K562 (cell line): ENCODE measurements at regions not wholly inside any gene's neighbourhood (a gene's known extent, or its start where the extent isn't known, plus 50 kb on each side); places are given as distances from the start of the nearest gene placed in this dataset.

Experiments used
- BMI1 ChIP-seq: fragments of 150-350 bp; IDR thresholded peaks from 2 replicates; pipeline ENCODE4 v1.6.1; 2014; ENCODE audit warnings: low read length
- CBFA2T3 ChIP-seq: fragments of 450-650 bp; IDR thresholded peaks from 2 replicates; pipeline ENCODE4 v1.6.1; 2017
- CBX5 ChIP-seq: IDR thresholded peaks from 2 replicates; pipeline ENCODE4 v1.6.1; 2014; ENCODE audit warnings: low read depth, borderline replicate concordance
- CHD1 ChIP-seq: fragments of 200-600 bp; sonication (generic); IDR thresholded peaks from one replicate; pipeline ENCODE4 v1.6.1; 2012; ENCODE audit warnings: mild to moderate bottlenecking, moderate library complexity, low read length, inconsistent platforms
- DPF2 ChIP-seq: fragments of 450-650 bp; IDR thresholded peaks from 2 replicates; pipeline ENCODE4 v1.6.1; 2016
- EZH2 ChIP-seq: IDR thresholded peaks from 2 replicates; pipeline ENCODE4 v1.6.1; 2012; ENCODE audit warnings: low read depth, mild to moderate bottlenecking, inconsistent platforms, low read length, borderline replicate concordance
- PHB2 ChIP-seq: fragments of 450-650 bp; IDR thresholded peaks from 2 replicates; pipeline ENCODE4 v1.6.1; 2017; ENCODE audit warnings: low read depth
- PRMT5 ChIP-seq: sonication (generic); formaldehyde crosslinking; IDR thresholded peaks from 2 replicates; pipeline ENCODE4 v1.5.0; 2020; ENCODE audit warnings: missing genetic modification reagents
- TAF1 ChIP-seq: IDR thresholded peaks from 2 replicates; pipeline ENCODE4 v1.6.1; 2011; ENCODE audit warnings: mild to moderate bottlenecking, low read length, moderate library complexity; ENCODE audit not compliant: insufficient read depth, control insufficient read depth, severe bottlenecking; ENCODE audit errors: extremely low read depth
- ZNF551 ChIP-seq: fragments of 250-450 bp; sonication (Bioruptor Pico); IDR thresholded peaks from 2 replicates; pipeline ENCODE4 v1.5.0; 2021; ENCODE audit warnings: mild to moderate bottlenecking, moderate library complexity
- TF ChIP-seq, protein P1 (sequence below): fragments of 200-800 bp; sonication (Bioruptor generic); IDR thresholded peaks from 2 replicates; pipeline ENCODE4 v1.6.1; 2017; ENCODE audit warnings: missing genetic modification characterization, missing compliant biosample characterization
- TF ChIP-seq, protein P2 (sequence below): fragments of 450-650 bp; IDR thresholded peaks from 2 replicates; pipeline ENCODE4 v1.6.1; 2018; ENCODE audit not compliant: partially characterized antibody
- TF ChIP-seq, protein P3 (sequence below): fragments of 450-650 bp; formaldehyde crosslinking; IDR thresholded peaks from 2 replicates; pipeline ENCODE4 v1.4.0; 2022; ENCODE audit warnings: missing genetic modification characterization
- TF ChIP-seq, protein P4 (sequence below): sonication (generic); formaldehyde crosslinking; IDR thresholded peaks from 2 replicates; pipeline ENCODE4 v1.8.0; 2023; ENCODE audit warnings: mild to moderate bottlenecking, missing genetic modification reagents

DNA sequence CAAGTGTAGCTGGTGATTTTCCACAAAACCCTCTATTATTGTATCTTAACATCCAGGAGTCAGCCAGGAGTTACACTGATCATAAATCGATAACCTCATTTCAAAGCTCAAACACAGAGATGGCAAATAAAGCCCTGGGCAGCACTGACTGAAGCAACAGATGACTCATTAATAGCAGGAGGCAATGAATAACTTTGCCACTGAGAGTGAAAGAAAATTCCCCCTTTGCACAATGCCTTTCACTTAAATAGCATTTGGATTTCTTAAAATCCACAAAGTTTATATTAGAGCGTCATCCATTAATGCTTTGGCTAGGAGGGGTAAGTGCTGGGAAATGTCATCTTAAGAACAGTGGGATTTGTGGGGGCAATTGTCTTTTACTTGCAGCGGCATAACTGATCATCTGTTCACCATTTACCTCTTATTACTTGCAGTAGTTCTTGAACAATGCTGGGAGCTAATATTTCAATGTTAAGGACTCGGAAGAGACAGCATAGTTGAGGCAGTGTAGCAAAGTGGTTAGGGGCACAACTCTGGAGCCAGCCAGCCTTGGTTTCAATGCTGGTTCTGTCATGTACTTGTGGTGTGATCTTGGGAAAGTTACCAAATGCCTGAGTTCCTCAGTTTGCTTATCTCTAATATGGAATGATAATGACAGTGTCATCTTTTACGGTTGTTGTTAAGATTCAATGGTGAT lies 630.4 kb upstream of the TBL1XR1 start:
- TF ChIP-seq, protein P1, sequence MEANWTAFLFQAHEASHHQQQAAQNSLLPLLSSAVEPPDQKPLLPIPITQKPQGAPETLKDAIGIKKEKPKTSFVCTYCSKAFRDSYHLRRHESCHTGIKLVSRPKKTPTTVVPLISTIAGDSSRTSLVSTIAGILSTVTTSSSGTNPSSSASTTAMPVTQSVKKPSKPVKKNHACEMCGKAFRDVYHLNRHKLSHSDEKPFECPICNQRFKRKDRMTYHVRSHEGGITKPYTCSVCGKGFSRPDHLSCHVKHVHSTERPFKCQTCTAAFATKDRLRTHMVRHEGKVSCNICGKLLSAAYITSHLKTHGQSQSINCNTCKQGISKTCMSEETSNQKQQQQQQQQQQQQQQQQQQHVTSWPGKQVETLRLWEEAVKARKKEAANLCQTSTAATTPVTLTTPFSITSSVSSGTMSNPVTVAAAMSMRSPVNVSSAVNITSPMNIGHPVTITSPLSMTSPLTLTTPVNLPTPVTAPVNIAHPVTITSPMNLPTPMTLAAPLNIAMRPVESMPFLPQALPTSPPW (CRISPR knock-in tag), result no peak
- no peak for TF ChIP-seq CHD1
- TF ChIP-seq, protein P2, sequence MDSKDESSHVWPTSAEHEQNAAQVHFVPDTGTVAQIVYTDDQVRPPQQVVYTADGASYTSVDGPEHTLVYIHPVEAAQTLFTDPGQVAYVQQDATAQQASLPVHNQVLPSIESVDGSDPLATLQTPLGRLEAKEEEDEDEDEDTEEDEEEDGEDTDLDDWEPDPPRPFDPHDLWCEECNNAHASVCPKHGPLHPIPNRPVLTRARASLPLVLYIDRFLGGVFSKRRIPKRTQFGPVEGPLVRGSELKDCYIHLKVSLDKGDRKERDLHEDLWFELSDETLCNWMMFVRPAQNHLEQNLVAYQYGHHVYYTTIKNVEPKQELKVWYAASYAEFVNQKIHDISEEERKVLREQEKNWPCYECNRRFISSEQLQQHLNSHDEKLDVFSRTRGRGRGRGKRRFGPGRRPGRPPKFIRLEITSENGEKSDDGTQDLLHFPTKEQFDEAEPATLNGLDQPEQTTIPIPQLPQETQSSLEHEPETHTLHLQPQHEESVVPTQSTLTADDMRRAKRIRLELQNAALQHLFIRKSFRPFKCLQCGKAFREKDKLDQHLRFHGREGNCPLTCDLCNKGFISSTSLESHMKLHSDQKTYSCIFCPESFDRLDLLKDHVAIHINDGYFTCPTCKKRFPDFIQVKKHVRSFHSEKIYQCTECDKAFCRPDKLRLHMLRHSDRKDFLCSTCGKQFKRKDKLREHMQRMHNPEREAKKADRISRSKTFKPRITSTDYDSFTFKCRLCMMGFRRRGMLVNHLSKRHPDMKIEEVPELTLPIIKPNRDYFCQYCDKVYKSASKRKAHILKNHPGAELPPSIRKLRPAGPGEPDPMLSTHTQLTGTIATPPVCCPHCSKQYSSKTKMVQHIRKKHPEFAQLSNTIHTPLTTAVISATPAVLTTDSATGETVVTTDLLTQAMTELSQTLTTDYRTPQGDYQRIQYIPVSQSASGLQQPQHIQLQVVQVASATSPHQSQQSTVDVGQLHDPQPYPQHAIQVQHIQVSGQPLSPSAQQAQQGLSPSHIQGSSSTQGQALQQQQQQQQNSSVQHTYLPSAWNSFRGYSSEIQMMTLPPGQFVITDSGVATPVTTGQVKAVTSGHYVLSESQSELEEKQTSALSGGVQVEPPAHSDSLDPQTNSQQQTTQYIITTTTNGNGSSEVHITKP, result no peak
- TF ChIP-seq TAF1, result no peak
- no peak for TF ChIP-seq ZNF551 (CRISPR knock-in tag)
- TF ChIP-seq DPF2, result no peak
- TF ChIP-seq BMI1, result no peak
- TF ChIP-seq EZH2, result no peak
- no peak for TF ChIP-seq PHB2
- TF ChIP-seq, protein P3, sequence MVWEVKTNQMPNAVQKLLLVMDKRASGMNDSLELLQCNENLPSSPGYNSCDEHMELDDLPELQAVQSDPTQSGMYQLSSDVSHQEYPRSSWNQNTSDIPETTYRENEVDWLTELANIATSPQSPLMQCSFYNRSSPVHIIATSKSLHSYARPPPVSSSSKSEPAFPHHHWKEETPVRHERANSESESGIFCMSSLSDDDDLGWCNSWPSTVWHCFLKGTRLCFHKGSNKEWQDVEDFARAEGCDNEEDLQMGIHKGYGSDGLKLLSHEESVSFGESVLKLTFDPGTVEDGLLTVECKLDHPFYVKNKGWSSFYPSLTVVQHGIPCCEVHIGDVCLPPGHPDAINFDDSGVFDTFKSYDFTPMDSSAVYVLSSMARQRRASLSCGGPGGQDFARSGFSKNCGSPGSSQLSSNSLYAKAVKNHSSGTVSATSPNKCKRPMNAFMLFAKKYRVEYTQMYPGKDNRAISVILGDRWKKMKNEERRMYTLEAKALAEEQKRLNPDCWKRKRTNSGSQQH (CRISPR knock-in tag), result no peak
- TF ChIP-seq CBFA2T3, result no peak
- no peak for TF ChIP-seq CBX5
- TF ChIP-seq PRMT5, result no peak
- TF ChIP-seq, protein P4, sequence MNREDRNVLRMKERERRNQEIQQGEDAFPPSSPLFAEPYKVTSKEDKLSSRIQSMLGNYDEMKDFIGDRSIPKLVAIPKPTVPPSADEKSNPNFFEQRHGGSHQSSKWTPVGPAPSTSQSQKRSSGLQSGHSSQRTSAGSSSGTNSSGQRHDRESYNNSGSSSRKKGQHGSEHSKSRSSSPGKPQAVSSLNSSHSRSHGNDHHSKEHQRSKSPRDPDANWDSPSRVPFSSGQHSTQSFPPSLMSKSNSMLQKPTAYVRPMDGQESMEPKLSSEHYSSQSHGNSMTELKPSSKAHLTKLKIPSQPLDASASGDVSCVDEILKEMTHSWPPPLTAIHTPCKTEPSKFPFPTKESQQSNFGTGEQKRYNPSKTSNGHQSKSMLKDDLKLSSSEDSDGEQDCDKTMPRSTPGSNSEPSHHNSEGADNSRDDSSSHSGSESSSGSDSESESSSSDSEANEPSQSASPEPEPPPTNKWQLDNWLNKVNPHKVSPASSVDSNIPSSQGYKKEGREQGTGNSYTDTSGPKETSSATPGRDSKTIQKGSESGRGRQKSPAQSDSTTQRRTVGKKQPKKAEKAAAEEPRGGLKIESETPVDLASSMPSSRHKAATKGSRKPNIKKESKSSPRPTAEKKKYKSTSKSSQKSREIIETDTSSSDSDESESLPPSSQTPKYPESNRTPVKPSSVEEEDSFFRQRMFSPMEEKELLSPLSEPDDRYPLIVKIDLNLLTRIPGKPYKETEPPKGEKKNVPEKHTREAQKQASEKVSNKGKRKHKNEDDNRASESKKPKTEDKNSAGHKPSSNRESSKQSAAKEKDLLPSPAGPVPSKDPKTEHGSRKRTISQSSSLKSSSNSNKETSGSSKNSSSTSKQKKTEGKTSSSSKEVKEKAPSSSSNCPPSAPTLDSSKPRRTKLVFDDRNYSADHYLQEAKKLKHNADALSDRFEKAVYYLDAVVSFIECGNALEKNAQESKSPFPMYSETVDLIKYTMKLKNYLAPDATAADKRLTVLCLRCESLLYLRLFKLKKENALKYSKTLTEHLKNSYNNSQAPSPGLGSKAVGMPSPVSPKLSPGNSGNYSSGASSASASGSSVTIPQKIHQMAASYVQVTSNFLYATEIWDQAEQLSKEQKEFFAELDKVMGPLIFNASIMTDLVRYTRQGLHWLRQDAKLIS, result no peak
